GM18867 (cell line): ENCODE measurements at regions not wholly inside any gene's neighbourhood (a gene's known extent, or its start where the extent isn't known, plus 50 kb on each side); places are given as distances from the start of the nearest gene placed in this dataset.
A peak's percentile ranks its signal among the peaks of the same experiment; 100 is the strongest.
"Not testable (repeated sequence)": the region's sequence is repeated elsewhere in the genome, so short reads cannot be mapped to it uniquely, and the experiment has no call there.

Source experiments
- ATAC-seq: cut with Tn5 transposase; IDR thresholded peaks from one replicate; pipeline ENCODE4 v1.9.1; 2021; ENCODE audit warnings: mild to moderate bottlenecking, moderate library complexity; ENCODE audit not compliant: unreplicated experiment

GRCh38 chr10:109114579-109114978 lies 808.7 kb downstream of the XPNPEP1 start:
- no peak for ATAC-seq

- ATAC-seq = no peak
Observed at GRCh38 chr10:109106604-109107003, 816.7 kb downstream of the XPNPEP1 start.

GRCh38 chr10:109105725-109106124 lies 817.6 kb downstream of the XPNPEP1 start:
- no peak for ATAC-seq

DNA sequence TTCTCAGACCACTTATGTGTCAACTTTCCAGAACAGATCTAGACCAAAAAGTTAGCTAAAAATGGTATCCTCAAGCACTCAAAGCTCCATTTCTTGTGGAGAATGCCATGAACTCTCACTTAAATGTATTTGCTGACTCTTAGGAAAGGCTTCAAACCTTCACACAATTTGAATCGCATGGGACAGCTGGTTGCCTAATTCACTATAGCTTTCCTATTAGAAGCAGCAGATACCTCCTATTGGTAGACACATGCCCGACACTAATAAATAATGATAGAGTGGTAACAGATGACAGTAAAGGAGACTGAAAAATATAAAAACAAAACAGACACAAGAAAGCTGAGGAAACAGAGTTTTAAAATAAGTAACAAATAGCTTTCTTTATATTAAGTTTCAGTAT lies 818.5 kb downstream of the XPNPEP1 start:
- ATAC-seq = no peak

DNA sequence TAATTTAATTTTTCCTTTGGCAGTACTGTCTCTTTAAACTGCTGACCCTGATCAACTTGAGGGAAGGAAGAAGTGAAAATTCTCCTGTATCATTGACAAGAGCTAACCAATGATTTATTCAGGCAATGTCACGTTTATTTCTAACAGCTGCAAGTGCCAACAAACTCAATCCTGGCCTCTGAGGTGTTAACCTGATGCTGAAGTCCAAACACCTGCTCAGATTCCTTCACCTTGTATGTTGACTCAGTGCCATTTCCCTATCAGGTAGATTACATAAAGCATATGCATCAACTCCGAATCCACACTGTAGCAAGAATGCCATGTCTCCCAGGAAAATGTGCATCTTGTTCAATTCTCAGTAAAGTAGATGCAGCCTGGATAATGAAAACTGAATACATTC lies 820.0 kb downstream of the XPNPEP1 start:
- no peak for ATAC-seq

GRCh38 chr10:109089779-109090178 lies 833.5 kb downstream of the XPNPEP1 start:
- no peak for ATAC-seq

DNA sequence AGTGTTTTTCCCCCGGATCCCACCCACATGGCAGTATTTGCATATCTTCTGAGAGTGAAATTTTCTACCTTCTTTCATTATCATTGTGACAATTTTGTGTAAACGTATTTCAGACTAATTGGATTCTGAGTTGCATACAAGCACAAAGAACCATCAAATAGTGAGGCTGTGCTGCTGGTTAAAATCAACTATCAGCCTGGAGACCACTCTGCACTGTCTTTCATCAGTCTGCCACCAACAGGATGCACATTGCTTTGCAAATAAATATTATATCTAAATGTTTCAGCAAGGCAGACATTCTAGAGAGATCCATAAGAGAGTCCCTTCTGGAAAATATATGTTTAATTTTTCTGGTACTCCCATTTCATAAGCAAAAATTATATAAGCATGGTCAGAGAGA lies 851.8 kb downstream of the XPNPEP1 start:
- no peak for ATAC-seq

- ATAC-seq = no peak
Observed at GRCh38 chr10:109070492-109070891, 852.8 kb downstream of the XPNPEP1 start.

DNA sequence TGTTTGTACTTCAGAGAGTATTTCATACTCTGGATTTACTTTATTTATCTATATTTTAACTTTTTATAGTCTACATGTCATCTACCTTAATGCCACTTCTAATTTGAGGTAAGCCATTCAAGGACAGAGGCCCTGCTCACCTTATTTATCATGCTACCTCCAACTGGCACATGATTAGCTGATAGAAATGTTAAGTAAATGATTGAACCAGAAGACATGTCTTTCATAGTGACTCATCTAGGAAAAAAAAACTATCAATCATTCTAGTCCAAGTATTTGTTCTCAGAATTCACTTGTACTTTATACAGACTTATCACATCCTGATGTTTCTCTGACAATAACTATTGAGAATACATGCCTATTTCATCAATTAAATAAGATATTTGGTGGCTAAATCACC lies 856.3 kb downstream of the XPNPEP1 start:
- no peak for ATAC-seq

- ATAC-seq = no peak
Observed at GRCh38 chr10:109065821-109066220, 857.5 kb downstream of the XPNPEP1 start.

GRCh38 chr10:109062371-109062770 lies 860.9 kb downstream of the XPNPEP1 start:
- peak; percentile 53 for ATAC-seq

- no peak for ATAC-seq
Observed at GRCh38 chr10:109055243-109055642, 868.1 kb downstream of the XPNPEP1 start.

GRCh38 chr10:109047856-109048255 lies 875.5 kb downstream of the XPNPEP1 start:
- no peak for ATAC-seq

GRCh38 chr10:109046427-109046826 lies 876.9 kb downstream of the XPNPEP1 start:
- ATAC-seq = not testable (repeated sequence)

- ATAC-seq = no peak
Observed at GRCh38 chr10:109040622-109041021, 882.7 kb downstream of the XPNPEP1 start.

- ATAC-seq = no peak
Observed at GRCh38 chr10:109037978-109038377, 885.3 kb downstream of the XPNPEP1 start.

DNA sequence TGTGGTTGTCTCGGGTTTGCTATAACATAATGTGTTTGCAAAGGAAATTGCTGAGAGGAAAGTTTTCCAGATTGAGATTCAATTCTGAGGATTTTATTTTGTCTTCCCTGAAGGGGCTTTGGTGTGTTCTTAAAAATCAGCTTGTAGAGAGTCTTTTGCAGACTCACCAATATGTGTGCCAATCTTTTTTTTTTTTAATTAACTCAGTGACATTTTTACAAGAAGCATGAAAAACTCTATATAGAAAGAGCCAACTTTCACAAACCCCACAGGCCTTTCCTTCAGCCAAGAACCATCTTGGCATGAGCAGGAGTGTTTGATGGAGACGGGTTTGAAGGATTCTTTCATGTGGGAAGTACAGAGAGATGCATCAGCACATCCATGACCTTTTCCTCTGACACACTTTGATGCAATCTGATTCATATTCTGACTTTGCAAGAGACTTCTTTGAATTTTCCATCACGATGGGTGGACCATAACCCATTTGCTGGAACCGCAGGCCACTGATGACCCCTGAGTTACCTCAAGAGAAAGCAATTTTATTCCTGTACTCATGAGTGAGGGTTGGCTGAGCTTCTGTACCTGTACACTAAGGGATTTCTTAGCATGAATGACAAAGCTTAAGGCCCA lies 892.6 kb downstream of the XPNPEP1 start:
- no peak for ATAC-seq

DNA sequence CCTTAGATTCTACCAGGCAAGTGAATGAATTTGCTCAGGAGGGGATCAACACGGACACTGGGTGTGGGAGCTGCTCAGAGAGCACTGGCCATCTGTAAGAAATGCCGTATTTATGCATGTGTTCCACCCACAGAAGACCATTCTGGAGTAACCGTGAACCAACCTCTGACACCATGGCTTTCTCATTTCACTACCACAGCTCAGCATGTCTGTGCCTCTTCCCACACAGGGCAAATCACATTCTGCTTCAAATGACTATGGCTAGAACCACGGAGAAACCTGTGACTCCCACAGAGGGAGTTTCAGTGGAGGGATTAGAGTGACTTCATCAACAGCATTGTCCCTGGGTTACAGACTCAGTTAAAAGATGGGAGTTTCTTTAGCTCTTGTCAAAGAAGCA lies 893.4 kb downstream of the XPNPEP1 start:
- peak; percentile 68 for ATAC-seq

DNA sequence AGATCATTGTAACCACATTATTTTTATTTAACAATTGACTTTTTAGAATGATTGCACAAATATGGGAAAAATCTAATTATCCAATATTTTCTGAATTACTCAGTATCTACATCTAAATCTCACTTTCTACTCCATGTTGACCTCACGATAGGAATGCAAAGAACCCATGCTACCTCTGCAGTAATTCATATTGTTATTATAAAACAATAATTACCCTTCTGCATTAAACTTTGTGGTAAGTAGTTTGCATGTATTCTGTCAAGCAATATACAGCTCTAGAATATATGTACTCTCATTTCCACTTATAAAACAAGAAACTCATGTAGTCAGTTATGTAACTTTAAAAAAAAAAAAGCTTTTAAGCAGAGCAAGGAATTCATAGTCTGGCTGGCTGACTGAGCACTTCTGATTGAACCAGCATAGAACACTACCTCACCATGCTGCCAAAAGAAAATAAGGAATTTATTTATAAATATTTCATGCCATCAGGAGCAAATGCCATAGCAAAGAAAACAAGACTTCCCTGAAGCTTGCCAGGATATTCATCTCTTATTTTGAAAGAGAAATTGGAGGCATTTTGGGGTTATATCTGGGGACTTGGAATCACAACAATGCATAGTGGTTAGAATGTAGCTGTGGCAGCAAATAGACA lies 895.7 kb downstream of the XPNPEP1 start:
- ATAC-seq = no peak

DNA sequence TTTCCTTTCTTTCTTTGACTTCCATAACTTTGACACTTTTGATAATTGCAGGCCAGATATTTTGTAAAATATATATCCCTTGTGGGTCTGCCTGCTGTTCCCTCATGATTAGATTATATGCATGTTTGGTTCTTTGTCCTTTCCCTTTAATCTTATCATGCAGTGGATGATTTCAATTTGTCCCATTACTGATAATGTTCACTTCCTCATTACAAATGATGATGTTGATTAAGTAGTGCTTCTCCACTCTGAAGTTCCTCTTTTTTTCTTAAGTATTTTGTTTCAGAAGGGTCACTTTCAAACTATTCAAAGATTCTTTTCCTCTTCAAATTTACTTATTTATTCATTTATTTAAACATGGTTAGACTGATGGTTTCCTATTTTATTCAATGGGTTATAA lies 898.1 kb downstream of the XPNPEP1 start:
- no peak for ATAC-seq

- no peak for ATAC-seq
Observed at GRCh38 chr10:109022417-109023049, 900.8 kb downstream of the XPNPEP1 start.

- no peak for ATAC-seq
Observed at GRCh38 chr10:109019001-109019424, 904.3 kb downstream of the XPNPEP1 start.
